ENCODE measurements at regions not wholly inside any gene's neighbourhood (a gene's known extent, or its start where the extent isn't known, plus 50 kb on each side); places are given as distances from the start of the nearest gene placed in this dataset.

DNA sequence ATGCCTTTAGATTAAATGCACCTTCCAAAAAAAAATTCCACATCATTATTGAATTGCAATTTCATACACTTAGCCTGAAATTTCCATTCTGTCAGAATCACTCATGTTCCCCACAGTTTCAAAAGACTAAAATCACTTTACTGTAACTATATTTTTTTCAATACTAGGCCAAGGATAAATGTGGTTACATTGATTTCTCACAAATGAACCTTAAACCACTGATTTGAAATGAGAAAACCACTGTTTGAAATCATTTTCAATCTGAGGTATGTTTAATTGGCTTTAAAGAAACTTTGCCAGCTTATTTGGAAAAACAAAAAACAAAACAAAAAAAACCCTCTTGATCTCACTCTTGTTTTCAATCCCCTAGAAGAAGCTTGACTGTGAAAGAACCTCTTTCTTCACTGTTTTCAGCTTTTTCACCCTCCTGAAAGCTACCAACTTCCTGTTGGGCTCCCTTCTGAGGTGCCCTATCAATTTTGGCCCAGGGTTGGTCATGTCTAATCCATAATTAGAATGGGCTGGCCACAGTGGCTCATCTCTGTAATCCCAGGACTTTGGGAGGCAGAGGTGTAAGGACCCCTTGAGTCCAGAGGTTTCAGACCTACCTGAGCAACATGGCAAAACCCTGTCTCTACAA, 242.5 kb downstream of the ADGRG6 start:
- DNase-seq (ENCODE audit: low spot score): no peak
- no peak overlapping the region for H3K4me3 Mint-ChIP-seq (ENCODE audit: unreplicated experiment)
- H3K27me3 Mint-ChIP-seq (ENCODE audit: unreplicated experiment): no peaks in the 10 kb centered on the region
- no peak overlapping the region for H3K27ac Mint-ChIP-seq (ENCODE audit: unreplicated experiment)
- H3K9me3 Mint-ChIP-seq (ENCODE audit: unreplicated experiment): no peaks in the 10 kb centered on the region
- H3K4me1 Mint-ChIP-seq (ENCODE audit: unreplicated experiment): no peaks in the 10 kb centered on the region
- no peaks in the 10 kb centered on the region for H3K36me3 Mint-ChIP-seq (ENCODE audit: low read depth, unreplicated experiment)
- TF ChIP-seq, protein P1, sequence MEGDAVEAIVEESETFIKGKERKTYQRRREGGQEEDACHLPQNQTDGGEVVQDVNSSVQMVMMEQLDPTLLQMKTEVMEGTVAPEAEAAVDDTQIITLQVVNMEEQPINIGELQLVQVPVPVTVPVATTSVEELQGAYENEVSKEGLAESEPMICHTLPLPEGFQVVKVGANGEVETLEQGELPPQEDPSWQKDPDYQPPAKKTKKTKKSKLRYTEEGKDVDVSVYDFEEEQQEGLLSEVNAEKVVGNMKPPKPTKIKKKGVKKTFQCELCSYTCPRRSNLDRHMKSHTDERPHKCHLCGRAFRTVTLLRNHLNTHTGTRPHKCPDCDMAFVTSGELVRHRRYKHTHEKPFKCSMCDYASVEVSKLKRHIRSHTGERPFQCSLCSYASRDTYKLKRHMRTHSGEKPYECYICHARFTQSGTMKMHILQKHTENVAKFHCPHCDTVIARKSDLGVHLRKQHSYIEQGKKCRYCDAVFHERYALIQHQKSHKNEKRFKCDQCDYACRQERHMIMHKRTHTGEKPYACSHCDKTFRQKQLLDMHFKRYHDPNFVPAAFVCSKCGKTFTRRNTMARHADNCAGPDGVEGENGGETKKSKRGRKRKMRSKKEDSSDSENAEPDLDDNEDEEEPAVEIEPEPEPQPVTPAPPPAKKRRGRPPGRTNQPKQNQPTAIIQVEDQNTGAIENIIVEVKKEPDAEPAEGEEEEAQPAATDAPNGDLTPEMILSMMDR (IDR thresholded peaks at IDR 0.05; ENCODE audit: unreplicated experiment): no peak

GRCh38 chr6:142545147-142545546, 243.3 kb downstream of the ADGRG6 start:
- TF ChIP-seq, protein P1 (IDR thresholded peaks at IDR 0.05; ENCODE audit: unreplicated experiment): no peak
- no peak overlapping the region for H3K27ac Mint-ChIP-seq (ENCODE audit: unreplicated experiment)
- no peak for DNase-seq (ENCODE audit: low spot score)
- no peaks in the 10 kb centered on the region for H3K36me3 Mint-ChIP-seq (ENCODE audit: low read depth, unreplicated experiment)
- H3K4me1 Mint-ChIP-seq (ENCODE audit: unreplicated experiment): no peaks in the 10 kb centered on the region
- H3K9me3 Mint-ChIP-seq (ENCODE audit: unreplicated experiment): no peaks in the 10 kb centered on the region
- H3K4me3 Mint-ChIP-seq (ENCODE audit: unreplicated experiment): no peak overlapping the region
- H3K27me3 Mint-ChIP-seq (ENCODE audit: unreplicated experiment): no peaks in the 10 kb centered on the region

DNA sequence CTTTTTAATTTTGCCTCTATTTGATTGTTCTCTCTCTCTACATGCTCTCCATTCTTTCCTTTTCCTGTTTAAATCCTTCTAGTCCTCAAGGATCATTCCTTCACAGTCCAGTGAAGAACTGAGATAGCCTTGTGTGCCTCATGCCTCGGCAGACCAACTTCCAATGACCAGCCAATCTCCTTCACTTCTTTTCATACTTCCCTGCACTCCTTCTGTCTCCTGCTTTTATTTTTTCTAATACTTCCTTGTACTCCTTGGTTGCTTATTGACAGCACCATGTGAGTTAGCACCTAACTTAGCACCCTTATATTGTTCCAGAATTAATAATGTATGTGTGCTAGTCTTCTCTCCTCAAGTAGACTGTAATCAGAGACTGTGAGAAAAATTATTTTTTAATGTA, 246.8 kb downstream of the ADGRG6 start:
- DNase-seq (ENCODE audit: low spot score): no peak
- TF ChIP-seq, protein P1 (IDR thresholded peaks at IDR 0.05; ENCODE audit: unreplicated experiment): no peak
- Mint-ChIP-seq H3K4me1 (ENCODE audit: unreplicated experiment) (no peaks in the 10 kb centered on the region), H3K36me3 (ENCODE audit: low read depth, unreplicated experiment) (no peaks in the 10 kb centered on the region), H3K9me3 (ENCODE audit: unreplicated experiment) (no peaks in the 10 kb centered on the region), H3K27me3 (ENCODE audit: unreplicated experiment) (no peaks in the 10 kb centered on the region), H3K4me3 (ENCODE audit: unreplicated experiment) (no peak overlapping the region), H3K27ac (ENCODE audit: unreplicated experiment) (no peak overlapping the region)

- H3K27me3 Mint-ChIP-seq (ENCODE audit: unreplicated experiment): no peaks in the 10 kb centered on the region
- H3K4me3 Mint-ChIP-seq (ENCODE audit: unreplicated experiment): no peak overlapping the region
- H3K27ac Mint-ChIP-seq (ENCODE audit: unreplicated experiment): no peak overlapping the region
- no peak for DNase-seq (ENCODE audit: low spot score)
- H3K9me3 Mint-ChIP-seq (ENCODE audit: unreplicated experiment): no peaks in the 10 kb centered on the region
- H3K4me1 Mint-ChIP-seq (ENCODE audit: unreplicated experiment): no peaks in the 10 kb centered on the region
- TF ChIP-seq, protein P1 (IDR thresholded peaks at IDR 0.05; ENCODE audit: unreplicated experiment): no peak
- no peaks in the 10 kb centered on the region for H3K36me3 Mint-ChIP-seq (ENCODE audit: low read depth, unreplicated experiment)
Observed at GRCh38 chr6:142550310-142551063, 248.7 kb downstream of the ADGRG6 start.

DNA sequence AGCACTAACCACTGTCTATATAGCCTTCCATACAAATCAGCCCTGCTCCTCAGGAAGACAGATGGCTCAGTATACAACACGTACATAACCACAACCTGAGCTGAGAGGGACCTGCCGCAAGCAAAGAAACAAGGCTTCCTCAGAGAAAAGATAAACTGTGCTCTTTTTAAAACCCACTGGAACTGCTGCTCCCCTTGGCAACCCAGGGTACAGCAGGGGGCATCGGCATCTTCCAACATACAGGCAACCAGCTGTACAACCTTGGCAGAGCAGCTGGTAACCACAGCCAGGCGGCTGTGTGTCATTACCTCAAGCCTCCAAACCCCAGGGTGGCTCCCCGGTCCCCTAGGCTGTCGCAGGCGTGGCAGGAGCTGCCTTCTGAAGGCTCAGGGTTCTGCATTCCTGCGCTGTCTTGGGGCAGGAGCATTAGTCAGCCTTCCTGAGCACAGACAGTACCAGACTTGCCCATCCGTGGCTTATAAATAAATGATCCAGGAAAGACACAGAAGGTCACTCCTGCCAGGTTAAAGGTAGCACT, 249.5 kb downstream of the ADGRG6 start:
- no peak overlapping the region for H3K27ac Mint-ChIP-seq (ENCODE audit: unreplicated experiment)
- no peak for DNase-seq (ENCODE audit: low spot score)
- TF ChIP-seq, protein P1 (IDR thresholded peaks at IDR 0.05; ENCODE audit: unreplicated experiment): no peak

More for the DNA sequence above, 249.5 kb downstream of the ADGRG6 start:
- Mint-ChIP-seq H3K36me3 (ENCODE audit: low read depth, unreplicated experiment) (no peaks in the 10 kb centered on the region), H3K4me3 (ENCODE audit: unreplicated experiment) (no peak overlapping the region), H3K4me1 (ENCODE audit: unreplicated experiment) (no peaks in the 10 kb centered on the region), H3K9me3 (ENCODE audit: unreplicated experiment) (no peaks in the 10 kb centered on the region), H3K27me3 (ENCODE audit: unreplicated experiment) (no peaks in the 10 kb centered on the region)

All from endothelial cell (in vitro differentiated cells).